HG02973 (cell line): ENCODE measurements at regions not wholly inside any gene's neighbourhood (a gene's known extent, or its start where the extent isn't known, plus 50 kb on each side); places are given as distances from the start of the nearest gene placed in this dataset.

ENCODE experiments used
- ATAC-seq: cut with Tn5 transposase; IDR thresholded peaks from one replicate; pipeline ENCODE4 v1.9.1; 2021; ENCODE audit warnings: moderate library complexity; ENCODE audit not compliant: unreplicated experiment

DNA sequence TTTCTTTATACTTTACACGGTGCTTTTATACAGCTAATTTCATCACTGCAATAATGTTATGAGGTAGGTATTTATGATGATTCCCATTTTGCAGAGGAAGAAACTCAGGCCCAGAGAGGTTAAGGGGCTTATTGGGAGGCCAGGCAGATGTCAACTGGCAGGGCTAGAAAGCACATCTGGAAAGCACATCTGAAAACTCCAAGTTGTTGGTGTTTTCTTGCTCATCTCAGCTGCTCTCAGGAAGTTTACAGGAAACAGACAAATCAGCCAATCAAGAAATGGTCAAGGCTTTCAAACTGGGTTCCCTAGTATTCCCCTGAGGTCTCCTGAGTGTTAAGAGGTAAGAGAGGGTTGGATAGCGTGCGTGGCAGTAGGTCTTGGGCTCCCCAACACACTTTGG is 124.1 kb upstream of the MED13L start:
- ATAC-seq = no peak

DNA sequence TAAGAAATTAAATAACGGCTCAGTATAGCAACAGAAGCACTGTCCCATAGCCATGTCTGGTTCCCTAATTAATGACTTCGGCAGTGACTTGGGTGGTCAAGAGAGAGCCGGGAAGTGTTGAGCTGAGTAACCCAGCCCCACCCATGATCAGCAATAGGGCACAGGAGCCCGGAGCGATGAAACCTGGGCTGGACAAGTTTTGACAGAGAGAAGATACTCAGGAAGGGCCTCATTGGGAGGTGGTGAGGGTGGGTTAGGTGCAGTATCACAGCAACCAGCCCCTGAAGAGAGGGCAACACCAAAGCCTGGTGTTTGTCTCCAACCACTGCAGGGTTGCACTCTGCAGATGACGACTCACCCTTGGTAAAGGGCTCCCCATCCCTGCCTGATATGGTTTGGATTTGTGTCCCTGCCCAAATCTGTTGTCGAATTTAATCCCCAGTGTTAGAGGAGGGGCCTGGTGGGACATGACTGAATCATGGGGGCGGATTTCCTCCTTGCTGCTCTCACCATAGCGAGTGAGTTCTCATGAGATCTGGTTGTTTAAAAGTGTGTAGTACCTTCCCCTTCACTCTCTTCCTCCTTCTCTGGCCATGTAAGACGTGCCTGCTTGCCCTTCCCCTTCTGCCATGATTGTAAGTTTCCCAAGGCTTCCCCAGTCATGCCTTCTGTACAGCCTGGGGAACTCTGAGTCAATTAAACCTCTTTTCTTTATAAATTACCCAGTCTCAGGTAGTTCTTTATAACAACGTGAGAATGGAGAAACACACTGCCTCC is 124.9 kb upstream of the MED13L start:
- ATAC-seq = no peak

DNA sequence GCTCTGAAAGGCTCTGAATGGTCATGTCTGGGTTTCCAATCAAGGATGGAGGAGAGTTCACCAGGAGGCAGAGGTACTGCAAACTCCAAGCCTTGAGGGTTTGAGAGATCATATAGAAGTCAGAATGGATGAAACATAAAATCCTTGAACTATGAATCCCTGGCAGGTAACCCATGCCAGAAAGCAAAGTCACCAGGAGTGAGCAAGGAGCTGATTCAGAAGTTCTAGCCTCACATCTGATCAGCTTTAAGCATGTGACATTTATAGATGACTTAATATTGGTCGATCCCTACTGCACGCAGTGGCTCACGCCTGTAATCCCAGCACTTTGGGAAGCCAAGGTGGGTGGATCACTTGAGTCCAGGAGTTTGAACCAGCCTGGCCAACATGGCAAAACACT is 126.1 kb upstream of the MED13L start:
- ATAC-seq = no peak

DNA sequence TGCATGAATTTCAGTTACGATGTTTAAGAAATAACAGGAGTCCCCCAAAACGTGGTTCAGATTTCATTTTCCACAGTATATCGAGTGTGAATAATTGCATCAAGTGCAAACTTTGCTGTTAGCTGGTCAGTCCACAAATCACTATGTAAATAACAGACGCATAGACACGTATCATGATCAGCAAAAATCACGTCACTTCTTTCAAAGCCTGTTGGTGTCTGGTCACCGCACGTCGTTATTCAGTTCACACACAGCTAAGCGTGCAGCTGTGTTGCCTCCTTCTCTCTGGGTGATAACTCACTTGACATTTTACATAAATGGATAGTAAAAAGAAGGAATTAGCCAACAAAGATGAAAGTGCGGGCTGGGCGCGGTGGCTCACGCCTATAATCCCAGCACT is 126.8 kb upstream of the MED13L start:
- no peak for ATAC-seq

DNA sequence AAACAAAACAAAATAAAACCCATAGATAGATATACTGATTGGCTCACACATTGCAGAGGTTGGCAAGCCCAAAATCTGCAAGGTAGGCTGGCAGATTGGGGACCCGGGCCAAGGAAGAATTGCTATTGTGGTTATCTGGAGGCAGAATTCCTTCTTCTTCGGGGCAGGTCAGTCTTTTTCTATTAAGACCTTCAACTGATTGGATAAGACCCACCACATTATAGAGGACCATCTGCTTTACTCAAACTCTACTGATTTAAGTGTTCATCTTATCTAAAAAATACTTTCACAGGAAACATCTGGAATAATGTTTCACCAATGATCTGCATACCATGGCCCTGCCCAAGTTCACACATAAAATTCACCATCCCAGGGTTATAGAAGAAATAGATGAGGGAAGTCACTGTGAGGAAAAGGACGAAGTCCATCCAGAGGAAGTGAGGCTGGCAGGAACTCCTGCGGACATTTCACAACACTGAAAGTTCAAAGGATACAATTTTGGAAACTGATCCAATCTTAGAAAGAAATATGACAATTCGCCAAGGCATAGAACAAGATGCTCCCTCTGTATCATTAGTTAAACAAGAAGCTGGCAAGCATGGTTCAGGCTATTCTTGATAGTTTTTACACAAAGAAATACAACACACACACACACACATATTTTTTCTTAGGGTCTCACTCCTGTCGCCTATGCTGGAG is 127.6 kb upstream of the MED13L start:
- ATAC-seq = no peak

DNA sequence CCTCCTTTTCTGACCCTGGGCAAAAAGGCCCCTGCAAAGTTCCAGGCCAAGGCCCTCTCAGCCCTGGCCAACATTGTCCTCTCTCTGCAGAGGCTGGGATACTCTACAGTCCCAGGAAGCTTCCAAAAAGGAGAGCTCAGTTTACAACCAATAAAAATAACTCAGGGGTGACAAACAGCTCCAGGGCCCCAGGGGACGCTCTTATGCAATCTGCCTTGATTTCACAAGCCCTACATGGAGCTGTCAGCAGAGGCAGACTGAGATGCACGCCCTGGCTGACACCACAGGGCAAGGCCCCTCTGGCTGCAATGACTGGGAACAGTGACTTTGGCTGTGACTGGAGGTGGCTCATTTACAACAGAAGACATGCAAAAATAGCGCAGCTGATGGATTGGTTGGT is 129.0 kb upstream of the MED13L start:
- no peak for ATAC-seq

DNA sequence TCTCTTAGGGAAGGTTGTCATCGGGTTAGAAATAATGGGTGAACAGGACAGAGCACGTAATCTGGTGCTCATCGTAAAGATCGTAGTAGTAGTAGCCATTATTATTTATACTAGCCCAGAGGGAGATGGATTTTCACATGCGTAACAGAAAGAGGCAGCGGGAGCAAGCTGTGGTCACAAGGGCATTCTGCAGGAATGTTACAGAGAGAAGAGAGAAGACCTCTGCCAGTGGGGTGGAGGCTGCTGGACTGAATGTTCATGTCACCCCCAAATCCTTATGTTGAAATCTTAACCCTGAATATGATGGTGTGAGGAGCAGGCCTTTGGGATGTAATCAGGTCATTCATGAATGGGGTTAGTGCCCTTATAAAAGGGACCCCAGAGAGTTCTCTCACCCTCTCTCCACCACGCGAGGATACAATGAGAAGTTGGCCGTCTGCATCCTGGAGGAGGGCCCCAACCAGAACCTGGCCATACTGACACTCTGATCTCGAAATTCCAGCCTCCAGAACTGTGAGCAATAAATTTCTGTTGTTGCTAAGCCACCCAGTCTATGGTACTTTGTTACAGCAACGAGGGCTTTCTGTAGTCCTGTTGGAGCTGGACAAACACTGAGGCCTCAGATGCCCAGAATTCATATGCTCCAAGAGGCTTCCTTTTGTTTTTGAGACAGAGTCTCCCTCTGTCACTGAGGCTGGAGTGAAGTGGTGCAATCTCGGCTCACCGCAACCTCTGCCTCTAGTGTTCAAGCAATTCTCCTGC is 131.2 kb upstream of the MED13L start:
- ATAC-seq = no peak

DNA sequence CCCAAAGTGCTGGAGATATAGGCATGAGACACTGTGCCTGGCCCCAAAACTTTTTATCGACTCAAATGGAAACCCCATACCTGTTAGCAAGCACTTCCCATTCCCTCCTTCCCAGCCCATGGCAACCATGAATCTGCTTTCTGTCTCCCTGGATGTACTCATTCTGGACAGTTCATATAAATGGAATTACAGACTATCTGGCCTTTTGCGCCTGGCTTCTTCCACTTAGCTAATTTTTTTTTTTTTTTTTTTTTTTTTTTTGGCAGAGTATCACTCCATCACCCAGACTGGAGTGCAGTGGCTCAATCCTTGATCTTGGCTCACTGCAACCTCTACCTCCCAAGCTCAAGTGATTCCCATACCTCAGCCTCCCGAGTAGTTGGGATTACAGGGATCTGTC is 134.5 kb upstream of the MED13L start:
- ATAC-seq = no peak

DNA sequence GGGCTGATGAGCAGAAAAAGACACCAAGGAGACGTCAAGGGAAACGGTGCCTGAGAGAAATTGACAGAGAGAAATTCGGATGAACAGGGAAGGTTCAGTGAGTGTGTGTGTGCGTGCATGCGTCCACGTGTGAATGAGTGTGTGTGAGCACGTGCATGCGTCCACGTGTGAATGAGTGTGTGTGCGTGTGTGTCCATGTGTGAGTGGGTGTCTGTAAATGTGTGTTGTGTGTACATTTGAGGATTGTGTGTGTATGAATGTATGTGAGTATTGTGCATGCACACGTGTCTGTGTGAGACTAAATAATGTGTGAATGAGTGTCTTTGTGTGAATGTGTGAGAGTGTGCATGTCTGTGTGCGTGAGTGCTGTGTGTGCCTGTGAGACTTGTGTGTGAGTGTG is 137.4 kb upstream of the MED13L start:
- no peak for ATAC-seq

DNA sequence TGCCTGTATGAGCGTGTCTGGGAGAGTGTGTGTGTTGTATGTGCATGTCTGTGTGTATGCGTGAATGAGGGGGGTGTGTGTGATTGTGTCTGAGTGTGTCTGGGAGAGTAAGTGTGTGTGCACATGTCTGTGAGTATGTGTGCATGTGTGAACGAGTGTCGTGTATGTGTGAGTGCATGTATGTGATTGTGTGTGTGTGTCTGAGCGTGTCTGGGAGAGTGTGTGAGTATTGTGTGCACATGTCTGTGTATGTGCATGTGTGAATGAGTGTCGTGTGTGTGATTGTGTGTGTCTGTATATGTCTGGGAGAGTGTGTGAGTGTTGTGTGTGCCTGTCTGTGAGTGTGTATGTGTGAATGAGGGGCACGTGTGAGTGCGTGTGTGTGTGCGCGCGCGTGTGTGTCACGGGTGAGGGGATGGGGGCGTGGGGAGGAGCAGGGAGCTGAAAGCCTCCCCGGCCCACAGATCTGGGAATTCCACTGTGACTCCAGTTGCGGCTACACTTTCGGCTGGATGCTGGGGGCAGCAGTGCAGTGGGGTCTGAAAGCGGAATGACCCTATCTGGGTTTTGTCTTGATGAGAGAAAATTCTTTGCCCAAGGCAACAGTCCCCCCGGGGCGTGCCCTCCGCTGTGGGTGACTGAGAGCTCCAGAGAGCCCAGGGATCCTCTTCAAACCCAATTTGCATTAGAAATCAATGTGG is 138.1 kb upstream of the MED13L start:
- ATAC-seq = no peak

DNA sequence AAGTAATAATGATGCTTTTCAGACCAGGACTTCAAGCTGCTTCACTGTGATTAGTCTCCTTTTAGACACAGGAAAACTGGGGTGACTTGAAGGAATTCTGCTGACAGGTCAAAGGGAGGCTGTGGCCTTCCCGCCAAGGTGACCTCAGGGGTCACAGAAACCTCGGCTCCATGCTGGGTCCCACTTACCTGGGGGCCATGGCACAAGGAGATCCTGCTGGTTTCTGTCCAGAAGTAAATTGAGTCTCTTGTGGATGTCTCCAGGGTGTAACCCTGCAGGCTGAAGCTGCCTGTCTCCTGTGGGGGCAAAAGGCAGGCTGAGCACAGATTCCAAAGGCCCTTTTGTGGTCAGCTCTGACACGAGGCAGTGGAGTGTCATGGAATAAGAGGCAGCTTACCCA is 138.7 kb upstream of the MED13L start:
- ATAC-seq = no peak

DNA sequence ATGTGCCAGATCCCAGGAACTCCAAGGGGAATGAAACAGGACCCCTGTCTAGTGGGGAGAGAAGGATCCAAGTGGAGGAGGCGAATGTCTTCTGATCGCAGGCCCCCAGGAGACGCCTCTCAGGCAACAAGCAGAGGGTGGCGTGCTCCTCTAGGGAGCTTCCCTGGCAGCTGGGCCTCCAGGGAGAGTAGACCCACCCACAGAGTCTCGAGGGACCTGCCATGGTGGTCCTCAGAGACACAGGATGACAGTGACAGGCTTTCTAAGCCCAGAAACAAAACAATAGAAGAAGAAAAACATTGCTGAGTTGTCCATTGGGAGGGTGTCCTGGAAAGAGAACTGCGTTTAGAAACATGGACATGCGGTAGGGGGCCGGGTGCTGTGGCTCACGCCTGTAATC is 140.6 kb upstream of the MAP1LC3B2 start:
- no peak for ATAC-seq

DNA sequence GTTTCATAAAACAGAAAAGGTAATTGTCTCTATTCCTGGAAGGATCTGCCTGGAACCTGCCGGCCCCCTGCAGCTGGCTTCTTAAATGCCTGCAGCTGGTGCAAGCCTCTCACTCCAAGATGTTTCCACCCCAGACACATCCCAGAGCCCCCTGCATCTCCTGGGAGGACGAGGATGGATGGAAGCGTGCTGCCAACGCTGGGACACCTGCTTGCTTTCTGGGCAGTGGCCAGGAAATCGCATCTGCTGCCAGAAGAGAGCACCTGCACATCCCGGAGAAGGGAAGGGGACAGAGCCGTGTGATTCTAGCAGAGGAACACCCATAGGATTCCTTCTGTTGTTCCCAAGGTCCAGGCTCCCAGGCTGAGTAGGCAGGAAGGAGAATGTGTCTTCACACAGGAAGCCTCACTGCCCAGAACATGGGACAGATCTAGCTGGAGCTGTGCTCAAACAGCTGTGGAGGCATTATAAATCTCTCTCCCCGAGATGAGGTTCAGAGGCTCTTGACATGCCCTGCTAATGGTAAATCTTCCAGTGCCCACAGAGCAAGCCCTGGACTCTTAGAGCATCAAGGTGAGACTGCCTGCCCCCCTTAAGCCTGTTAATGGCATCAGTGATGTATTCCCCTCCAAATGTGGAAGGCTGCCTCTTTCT is 138.8 kb upstream of the MAP1LC3B2 start:
- ATAC-seq = no peak

DNA sequence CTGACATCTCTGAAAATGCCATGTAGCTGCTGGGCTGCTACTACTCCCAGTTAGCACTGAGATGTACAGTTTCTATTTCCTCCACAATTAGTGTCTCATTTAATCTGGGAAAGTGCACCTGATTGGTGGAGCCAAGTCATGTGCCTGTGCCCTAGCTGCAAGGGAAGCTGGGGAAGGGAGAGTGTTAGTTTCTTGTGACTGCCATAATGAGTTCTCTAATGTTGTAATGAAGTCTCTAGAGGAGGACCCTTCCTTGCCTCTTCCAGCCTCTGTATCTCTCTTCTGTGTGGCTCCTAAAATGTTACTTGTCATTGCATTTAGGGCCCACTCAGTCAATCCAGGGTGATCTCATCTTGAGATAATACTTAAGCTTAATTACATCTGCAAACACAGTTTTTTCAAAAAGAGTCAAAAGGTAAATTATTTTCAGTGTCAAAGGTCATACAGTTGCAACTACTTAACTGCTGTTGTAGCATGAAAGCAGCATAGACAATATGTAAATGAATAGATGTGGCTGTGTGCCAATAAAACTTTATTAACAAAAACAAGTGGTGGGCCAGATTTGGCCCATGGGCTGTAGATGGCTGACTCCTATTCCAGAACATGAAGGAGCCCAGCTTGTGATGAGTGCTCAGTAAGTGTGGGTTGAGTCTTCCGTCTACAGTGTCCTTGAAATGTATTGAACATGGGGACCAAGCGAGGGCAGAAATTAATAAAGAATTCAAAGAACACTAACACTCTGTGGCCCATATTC is 137.2 kb upstream of the MAP1LC3B2 start:
- no peak for ATAC-seq

DNA sequence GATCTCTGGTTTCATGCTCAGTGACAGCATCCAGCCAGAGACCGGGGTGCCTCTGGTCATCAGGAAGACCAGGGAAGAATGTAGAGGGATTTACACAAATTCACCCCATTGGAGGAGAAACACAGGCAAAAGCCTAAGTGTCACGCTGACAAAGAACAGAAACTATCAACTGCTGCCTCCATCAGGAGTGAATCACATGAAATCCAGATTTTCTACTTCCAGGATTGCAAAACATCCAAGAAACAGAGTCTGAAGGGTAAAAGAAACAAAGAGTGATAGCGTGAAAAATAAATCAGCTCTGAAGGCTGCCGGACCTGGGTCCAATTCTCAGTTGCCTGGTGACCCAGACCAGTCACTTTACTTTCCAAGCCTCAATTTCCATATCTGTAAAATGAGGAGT is 136.1 kb upstream of the MAP1LC3B2 start:
- no peak for ATAC-seq

DNA sequence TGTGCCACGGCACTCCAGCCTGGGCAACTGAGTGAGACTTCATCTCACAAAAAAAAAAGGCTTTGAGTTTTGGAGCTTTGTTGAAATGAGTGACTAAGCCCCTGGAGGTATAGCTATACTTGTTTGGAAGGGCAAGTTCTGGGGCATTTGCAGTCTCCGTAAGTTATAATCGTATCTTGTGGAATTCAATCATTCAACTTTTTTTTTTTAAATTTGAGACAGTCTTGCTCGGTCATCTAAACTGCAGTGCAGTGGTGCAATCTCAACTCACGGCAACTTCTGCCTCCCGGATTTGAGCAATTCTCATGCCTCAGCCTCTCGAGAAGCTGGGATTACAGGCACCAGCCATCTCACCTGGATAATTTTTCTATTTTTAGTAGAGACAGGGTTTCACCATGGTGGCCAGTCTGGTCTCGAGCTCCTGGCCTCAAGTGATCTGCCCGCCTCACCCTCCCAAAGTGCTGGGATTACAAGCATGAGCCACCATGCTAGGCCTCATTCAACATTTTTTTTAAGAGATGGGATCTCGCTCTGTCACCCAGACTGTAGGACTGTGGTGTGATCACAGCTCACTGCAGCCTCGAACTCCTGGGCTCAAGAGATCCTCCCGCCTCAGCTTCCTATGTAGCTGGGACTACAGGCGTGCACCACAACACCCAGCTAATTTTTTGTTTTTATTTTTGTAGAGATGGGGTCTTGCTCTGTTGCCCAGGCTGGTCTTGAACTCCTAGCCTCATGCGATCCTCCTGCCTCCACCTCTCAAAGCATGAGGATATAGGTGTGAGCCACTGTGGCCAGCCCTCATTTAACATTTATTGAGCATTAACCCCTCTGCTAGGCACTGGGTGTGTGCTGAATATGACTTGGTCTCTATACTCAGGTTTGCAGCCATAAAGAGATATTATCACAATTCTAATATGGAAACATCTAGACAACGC is 133.7 kb upstream of the MAP1LC3B2 start:
- no peak for ATAC-seq

DNA sequence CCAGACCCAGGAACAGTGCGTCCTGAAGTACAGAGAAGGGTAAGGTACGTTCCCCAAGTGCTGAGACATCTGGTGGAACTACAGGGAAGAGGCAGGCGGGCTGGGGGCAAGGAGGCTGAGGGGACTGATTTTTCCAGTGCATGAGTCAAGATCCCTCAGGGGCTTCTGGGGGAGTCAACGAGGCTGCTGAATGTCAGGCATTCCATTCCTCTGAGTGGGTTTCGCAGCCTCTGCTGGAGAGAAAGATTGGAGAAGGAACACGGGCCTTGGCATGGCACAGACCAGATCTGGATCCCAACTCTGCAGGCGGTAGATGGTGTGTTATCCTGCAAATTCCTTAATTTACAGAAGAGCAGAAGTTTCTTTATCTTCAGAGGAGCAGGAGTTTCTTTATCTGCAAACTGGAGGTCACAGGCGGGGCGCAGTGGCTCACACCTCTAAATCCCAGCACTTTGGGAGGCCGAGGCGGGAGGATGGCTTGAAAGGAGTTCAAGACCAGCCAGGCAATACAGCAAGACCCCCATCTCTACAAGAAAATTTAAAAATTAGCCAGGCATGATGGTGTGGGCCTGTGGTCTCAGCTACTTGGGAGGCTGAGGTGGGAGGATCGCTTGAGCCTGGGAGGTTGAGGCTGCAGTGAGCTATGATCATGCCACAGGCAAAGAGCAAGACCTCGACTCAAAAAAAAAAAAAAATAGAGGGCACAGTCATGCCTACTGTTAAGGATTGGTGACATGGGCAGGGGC is 132.6 kb upstream of the MAP1LC3B2 start:
- ATAC-seq = no peak

DNA sequence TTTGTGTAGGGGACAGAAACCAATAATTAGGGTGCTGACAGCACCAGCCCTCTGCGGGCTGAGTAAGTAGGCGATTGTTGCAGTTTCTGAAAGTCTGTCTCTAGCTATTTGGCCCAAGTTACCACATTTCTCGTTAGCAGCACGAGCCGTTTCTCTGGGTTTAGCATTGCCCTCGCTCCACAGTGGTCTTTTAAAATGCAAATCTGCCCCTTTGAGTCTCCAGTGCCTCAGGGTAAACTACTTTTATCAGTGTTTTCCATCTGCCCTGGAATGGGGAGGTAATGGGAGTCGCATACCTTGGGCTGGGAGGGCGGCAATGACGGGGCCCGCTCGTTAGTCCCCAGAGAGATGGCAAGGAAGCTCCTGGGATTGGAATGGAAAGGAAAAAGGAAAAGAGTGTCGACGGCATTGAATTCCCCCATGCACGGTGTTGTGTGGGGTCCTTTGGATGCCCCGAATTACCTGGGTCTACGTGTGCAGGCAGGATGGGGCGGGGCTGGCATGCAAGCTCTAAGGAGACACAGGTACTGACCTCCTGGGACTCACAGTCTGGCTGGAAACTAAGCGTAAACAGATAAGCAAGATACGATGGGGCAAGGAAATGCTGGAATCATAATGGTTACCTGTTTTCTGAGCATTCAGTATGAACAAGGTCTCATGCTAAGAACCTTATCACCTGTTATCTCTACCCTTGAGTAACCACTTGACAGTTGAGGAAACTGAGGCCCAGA is 131.8 kb upstream of the MAP1LC3B2 start:
- ATAC-seq = no peak
